OCI-M1 (cell line): ENCODE measurements at regions not wholly inside any gene's neighbourhood (a gene's known extent, or its start where the extent isn't known, plus 50 kb on each side); places are given as distances from the start of the nearest gene placed in this dataset.
"Not testable (repeated sequence)": the region's sequence is repeated elsewhere in the genome, so short reads cannot be mapped to it uniquely, and the experiment has no call there.

ENCODE experiments used
- DNase-seq: peaks from one replicate; lab custom pipeline; 2025; lab: John Stamatoyannopoulos, UW

GRCh38 chrX:2572740-2573139 is 72.0 kb upstream of the DHRSX start:
- no peak for DNase-seq

- DNase-seq: no peak
Measured at GRCh38 chrX:2568125-2568524, 67.3 kb upstream of the DHRSX start.

GRCh38 chrX:2566055-2566454 is 65.3 kb upstream of the DHRSX start:
- no peak for DNase-seq

GRCh38 chrX:2561456-2561855 is 60.7 kb upstream of the DHRSX start:
- DNase-seq: peak; percentile 10

- no peak for DNase-seq
Measured at GRCh38 chrX:2559124-2559523, 58.3 kb upstream of the DHRSX start.

GRCh38 chrX:2554891-2555290 is 54.1 kb upstream of the DHRSX start:
- no peak for DNase-seq

- not testable (repeated sequence) for DNase-seq
Measured at GRCh38 chrX:2554066-2554465, 53.3 kb upstream of the DHRSX start.

- no peak for DNase-seq
Measured at GRCh38 chrX:2552621-2553201, 51.9 kb upstream of the DHRSX start.

GRCh38 chrX:2550328-2551020 is 49.7 kb upstream of the DHRSX start:
- DNase-seq: no peak
